GM23338 (cell line): ENCODE measurements at regions not wholly inside any gene's neighbourhood (a gene's known extent, or its start where the extent isn't known, plus 50 kb on each side); places are given as distances from the start of the nearest gene placed in this dataset.

ENCODE experiments used
- ATAC-seq: fragments of 200-7000 bp; cut with Tn5 transposase; 3 replicates; pipeline ENCODE4 v1.9.1; 2020
- DNase-seq: peaks from one replicate; pipeline ENCODE4 v3.0.0-alpha.2; 2015; ENCODE audit warnings: low spot score
- H2AFZ ChIP-seq: fragments of 200-600 bp; sonication (generic); 2 replicates; pipeline ENCODE4 v1.8.0; 2016; ENCODE audit warnings: antibody characterized with exemption, mild to moderate bottlenecking, moderate library complexity
- H3F3A ChIP-seq: fragments of 200-600 bp; sonication (generic); replicated peaks from 2 replicates; pipeline ENCODE4 v1.8.0; 2017; ENCODE audit warnings: antibody characterized with exemption, mixed run types, low read depth
- H3K27ac ChIP-seq: fragments of 200-600 bp; sonication (generic); 2 replicates; pipeline ENCODE4 v1.6.1; 2016; ENCODE audit warnings: low read depth
- H3K27me3 ChIP-seq: fragments of 200-600 bp; sonication (generic); 2 replicates; pipeline ENCODE4 v1.8.0; 2016; ENCODE audit warnings: mild to moderate bottlenecking, mixed run types, moderate library complexity; ENCODE audit not compliant: insufficient read depth
- H3K36me3 ChIP-seq: fragments of 200-600 bp; sonication (generic); 2 replicates; pipeline ENCODE4 v1.8.0; 2016; ENCODE audit warnings: mild to moderate bottlenecking; ENCODE audit not compliant: insufficient read depth
- H3K4me1 ChIP-seq: fragments of 200-600 bp; sonication (generic); 2 replicates; pipeline ENCODE4 v1.8.0; 2016; ENCODE audit warnings: mild to moderate bottlenecking, moderate library complexity; ENCODE audit not compliant: insufficient read depth
- H3K4me2 ChIP-seq: fragments of 200-600 bp; sonication (generic); 2 replicates; pipeline ENCODE4 v1.7.1; 2017; ENCODE audit warnings: mixed run types
- H3K4me3 ChIP-seq: fragments of 200-600 bp; sonication (generic); 2 replicates; pipeline ENCODE4 v1.6.1; 2016; ENCODE audit warnings: mixed run types
- H3K79me2 ChIP-seq: fragments of 200-600 bp; sonication (generic); replicated peaks from 2 replicates; pipeline ENCODE4 v1.8.0; 2017; ENCODE audit warnings: mild to moderate bottlenecking; ENCODE audit not compliant: insufficient read depth
- H3K9me2 ChIP-seq: fragments of 200-600 bp; sonication (generic); 2 replicates; pipeline ENCODE4 v1.8.0; 2017; ENCODE audit not compliant: insufficient read depth
- H4K20me1 ChIP-seq: fragments of 200-600 bp; sonication (generic); replicated peaks from 2 replicates; pipeline ENCODE4 v1.8.0; 2017; ENCODE audit warnings: mild to moderate bottlenecking; ENCODE audit not compliant: insufficient read depth
- H3K27ac Mint-ChIP-seq: 2 replicates; pipeline ENCODE4 v1.8.0; 2020; ENCODE audit warnings: inconsistent platforms, mild to moderate bottlenecking, moderate library complexity, mixed read lengths
- H3K27me3 Mint-ChIP-seq: 3 replicates; pipeline ENCODE4 v1.8.0; 2022; ENCODE audit warnings: low read depth, mild to moderate bottlenecking, moderate library complexity, mixed read lengths, inconsistent platforms; ENCODE audit not compliant: insufficient read depth, poor library complexity
- H3K36me3 Mint-ChIP-seq: 3 replicates; pipeline ENCODE4 v1.8.0; 2021; ENCODE audit warnings: low read depth, mild to moderate bottlenecking, inconsistent platforms, moderate library complexity, mixed read lengths
- H3K4me1 Mint-ChIP-seq: 3 replicates; pipeline ENCODE4 v1.8.0; 2020; ENCODE audit warnings: mild to moderate bottlenecking, inconsistent platforms, mixed read lengths
- H3K4me3 Mint-ChIP-seq: 3 replicates; pipeline ENCODE4 v1.8.0; 2021; ENCODE audit warnings: moderate library complexity, mild to moderate bottlenecking, inconsistent platforms, mixed read lengths
- H3K9me3 Mint-ChIP-seq: 3 replicates; pipeline ENCODE4 v1.8.0; 2020; ENCODE audit warnings: moderate library complexity, mild to moderate bottlenecking, inconsistent platforms, mixed read lengths
- POLR2AphosphoS5 ChIP-seq: IDR thresholded peaks from 2 replicates; pipeline ENCODE4 v1.6.1; 2016; ENCODE audit warnings: antibody characterized with exemption, low read depth
- ZNF114 ChIP-seq: fragments of 250-450 bp; sonication (Bioruptor Pico); IDR thresholded peaks from 2 replicates; pipeline ENCODE4 v1.5.0; 2020; ENCODE audit warnings: mild to moderate bottlenecking, moderate library complexity
- ZNF331 ChIP-seq: fragments of 250-450 bp; sonication (Bioruptor Pico); IDR thresholded peaks from 2 replicates; pipeline ENCODE4 v1.5.0; 2020; ENCODE audit warnings: low read depth, mild to moderate bottlenecking, moderate library complexity
- TF ChIP-seq, protein P1 (sequence below): IDR thresholded peaks from one replicate; pipeline ENCODE4 v1.6.1; 2018; ENCODE audit warnings: antibody characterized with exemption; ENCODE audit not compliant: unreplicated experiment
- TF ChIP-seq, protein P2 (sequence below): fragments of 250-450 bp; sonication (Bioruptor Pico); IDR thresholded peaks from 2 replicates; pipeline ENCODE4 v1.5.0; 2020; ENCODE audit warnings: mild to moderate bottlenecking, moderate library complexity
- TF ChIP-seq, protein P3 (sequence below): IDR thresholded peaks from 2 replicates; pipeline ENCODE4 v1.6.1; 2016; ENCODE audit warnings: antibody characterized with exemption

DNA sequence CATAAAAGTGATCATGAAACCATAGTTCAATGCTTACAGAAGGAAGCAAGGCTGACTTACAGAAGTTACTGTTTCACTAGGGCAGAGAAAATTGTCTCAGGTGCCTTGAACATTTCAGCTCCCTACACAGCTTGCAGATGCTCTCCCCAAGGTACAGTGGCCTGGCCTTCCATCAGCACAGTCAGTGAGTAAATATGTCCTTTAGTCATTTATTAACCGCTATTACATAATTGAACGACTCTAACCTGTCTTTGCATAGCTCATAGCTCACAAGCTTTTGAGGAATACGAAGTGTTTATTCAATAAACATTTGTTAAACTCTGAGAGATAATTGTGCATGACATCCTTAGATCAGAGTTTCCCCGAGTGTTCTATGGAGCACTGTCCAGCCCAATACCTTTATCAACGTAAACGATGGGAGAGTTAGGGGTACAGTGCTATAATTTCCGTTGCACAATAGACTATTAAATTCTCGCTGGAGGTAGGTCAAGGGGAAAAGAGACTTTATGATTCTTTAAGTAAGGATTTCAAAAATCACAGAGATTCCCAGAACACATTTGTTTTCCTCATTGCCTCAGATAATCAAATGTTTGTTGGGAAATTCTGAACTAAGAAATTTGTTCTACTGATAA, 677.8 kb downstream of the TSN start (continued):
- TF ChIP-seq, protein P1, sequence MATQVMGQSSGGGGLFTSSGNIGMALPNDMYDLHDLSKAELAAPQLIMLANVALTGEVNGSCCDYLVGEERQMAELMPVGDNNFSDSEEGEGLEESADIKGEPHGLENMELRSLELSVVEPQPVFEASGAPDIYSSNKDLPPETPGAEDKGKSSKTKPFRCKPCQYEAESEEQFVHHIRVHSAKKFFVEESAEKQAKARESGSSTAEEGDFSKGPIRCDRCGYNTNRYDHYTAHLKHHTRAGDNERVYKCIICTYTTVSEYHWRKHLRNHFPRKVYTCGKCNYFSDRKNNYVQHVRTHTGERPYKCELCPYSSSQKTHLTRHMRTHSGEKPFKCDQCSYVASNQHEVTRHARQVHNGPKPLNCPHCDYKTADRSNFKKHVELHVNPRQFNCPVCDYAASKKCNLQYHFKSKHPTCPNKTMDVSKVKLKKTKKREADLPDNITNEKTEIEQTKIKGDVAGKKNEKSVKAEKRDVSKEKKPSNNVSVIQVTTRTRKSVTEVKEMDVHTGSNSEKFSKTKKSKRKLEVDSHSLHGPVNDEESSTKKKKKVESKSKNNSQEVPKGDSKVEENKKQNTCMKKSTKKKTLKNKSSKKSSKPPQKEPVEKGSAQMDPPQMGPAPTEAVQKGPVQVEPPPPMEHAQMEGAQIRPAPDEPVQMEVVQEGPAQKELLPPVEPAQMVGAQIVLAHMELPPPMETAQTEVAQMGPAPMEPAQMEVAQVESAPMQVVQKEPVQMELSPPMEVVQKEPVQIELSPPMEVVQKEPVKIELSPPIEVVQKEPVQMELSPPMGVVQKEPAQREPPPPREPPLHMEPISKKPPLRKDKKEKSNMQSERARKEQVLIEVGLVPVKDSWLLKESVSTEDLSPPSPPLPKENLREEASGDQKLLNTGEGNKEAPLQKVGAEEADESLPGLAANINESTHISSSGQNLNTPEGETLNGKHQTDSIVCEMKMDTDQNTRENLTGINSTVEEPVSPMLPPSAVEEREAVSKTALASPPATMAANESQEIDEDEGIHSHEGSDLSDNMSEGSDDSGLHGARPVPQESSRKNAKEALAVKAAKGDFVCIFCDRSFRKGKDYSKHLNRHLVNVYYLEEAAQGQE = no peak
- no peak for TF ChIP-seq ZNF114
- TF ChIP-seq, protein P2, sequence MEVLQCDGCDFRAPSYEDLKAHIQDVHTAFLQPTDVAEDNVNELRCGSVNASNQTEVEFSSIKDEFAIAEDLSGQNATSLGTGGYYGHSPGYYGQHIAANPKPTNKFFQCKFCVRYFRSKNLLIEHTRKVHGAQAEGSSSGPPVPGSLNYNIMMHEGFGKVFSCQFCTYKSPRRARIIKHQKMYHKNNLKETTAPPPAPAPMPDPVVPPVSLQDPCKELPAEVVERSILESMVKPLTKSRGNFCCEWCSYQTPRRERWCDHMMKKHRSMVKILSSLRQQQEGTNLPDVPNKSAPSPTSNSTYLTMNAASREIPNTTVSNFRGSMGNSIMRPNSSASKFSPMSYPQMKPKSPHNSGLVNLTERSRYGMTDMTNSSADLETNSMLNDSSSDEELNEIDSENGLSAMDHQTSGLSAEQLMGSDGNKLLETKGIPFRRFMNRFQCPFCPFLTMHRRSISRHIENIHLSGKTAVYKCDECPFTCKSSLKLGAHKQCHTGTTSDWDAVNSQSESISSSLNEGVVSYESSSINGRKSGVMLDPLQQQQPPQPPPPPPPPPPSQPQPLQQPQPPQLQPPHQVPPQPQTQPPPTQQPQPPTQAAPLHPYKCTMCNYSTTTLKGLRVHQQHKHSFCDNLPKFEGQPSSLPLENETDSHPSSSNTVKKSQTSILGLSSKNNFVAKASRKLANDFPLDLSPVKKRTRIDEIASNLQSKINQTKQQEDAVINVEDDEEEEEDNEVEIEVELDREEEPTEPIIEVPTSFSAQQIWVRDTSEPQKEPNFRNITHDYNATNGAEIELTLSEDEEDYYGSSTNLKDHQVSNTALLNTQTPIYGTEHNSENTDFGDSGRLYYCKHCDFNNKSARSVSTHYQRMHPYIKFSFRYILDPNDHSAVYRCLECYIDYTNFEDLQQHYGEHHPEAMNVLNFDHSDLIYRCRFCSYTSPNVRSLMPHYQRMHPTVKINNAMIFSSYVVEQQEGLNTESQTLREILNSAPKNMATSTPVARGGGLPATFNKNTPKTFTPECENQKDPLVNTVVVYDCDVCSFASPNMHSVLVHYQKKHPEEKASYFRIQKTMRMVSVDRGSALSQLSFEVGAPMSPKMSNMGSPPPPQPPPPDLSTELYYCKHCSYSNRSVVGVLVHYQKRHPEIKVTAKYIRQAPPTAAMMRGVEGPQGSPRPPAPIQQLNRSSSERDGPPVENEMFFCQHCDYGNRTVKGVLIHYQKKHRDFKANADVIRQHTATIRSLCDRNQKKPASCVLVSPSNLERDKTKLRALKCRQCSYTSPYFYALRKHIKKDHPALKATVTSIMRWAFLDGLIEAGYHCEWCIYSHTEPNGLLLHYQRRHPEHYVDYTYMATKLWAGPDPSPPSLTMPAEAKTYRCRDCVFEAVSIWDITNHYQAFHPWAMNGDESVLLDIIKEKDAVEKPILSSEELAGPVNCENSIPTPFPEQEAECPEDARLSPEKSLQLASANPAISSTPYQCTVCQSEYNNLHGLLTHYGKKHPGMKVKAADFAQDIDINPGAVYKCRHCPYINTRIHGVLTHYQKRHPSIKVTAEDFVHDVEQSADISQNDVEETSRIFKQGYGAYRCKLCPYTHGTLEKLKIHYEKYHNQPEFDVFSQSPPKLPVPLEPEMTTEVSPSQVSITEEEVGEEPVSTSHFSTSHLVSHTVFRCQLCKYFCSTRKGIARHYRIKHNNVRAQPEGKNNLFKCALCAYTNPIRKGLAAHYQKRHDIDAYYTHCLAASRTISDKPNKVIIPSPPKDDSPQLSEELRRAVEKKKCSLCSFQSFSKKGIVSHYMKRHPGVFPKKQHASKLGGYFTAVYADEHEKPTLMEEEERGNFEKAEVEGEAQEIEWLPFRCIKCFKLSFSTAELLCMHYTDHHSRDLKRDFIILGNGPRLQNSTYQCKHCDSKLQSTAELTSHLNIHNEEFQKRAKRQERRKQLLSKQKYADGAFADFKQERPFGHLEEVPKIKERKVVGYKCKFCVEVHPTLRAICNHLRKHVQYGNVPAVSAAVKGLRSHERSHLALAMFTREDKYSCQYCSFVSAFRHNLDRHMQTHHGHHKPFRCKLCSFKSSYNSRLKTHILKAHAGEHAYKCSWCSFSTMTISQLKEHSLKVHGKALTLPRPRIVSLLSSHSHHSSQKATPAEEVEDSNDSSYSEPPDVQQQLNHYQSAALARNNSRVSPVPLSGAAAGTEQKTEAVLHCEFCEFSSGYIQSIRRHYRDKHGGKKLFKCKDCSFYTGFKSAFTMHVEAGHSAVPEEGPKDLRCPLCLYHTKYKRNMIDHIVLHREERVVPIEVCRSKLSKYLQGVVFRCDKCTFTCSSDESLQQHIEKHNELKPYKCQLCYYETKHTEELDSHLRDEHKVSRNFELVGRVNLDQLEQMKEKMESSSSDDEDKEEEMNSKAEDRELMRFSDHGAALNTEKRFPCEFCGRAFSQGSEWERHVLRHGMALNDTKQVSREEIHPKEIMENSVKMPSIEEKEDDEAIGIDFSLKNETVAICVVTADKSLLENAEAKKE = no peak
- TF ChIP-seq POLR2AphosphoS5 = no peak

DNA sequence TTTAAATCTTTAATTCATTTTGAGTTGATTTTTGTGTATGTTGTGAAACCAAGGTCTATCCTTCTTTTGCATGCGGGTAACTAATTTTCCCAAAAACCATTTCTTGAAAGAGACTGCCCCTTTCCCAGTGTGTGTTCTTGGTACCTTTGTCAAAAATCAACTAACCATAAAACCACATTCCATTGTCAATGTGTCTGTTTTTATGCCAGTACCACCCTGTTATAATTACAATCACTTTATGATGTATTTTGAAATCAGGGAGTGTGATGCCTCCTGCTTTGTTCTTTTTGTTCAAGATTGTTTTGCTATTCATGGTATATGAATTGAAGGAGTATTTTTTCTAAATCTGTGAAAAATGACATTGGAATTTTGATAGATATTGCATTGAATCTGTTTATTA, 689.6 kb downstream of the TSN start:
- Histone ChIP-seq H3K27me3 (no peaks in the 10 kb centered on the region), H3K9me2 (no peaks in the 10 kb centered on the region), H3K4me3 (no peak overlapping the region), H4K20me1 (no peaks in the 10 kb centered on the region), H3K79me2 (no peaks in the 10 kb centered on the region), H3K27ac (no peak overlapping the region), H3K4me2 (no peak overlapping the region), H3F3A (no peaks in the 10 kb centered on the region), H3K4me1 (no peaks in the 10 kb centered on the region), H2AFZ (no peak overlapping the region), H3K36me3 (no peaks in the 10 kb centered on the region)
- DNase-seq (no peak), ATAC-seq (no peak)
- Mint-ChIP-seq H3K4me3 (no peak overlapping the region), H3K4me1 (no peaks in the 10 kb centered on the region), H3K9me3 (no peaks in the 10 kb centered on the region; the same call in 2 of the 3 replicates), H3K36me3 (peaks cover 4% of the 10 kb centered on the region; the same call in 1 of the 3 replicates), H3K27me3 (no peaks in the 10 kb centered on the region), H3K27ac (no peak overlapping the region)
- TF ChIP-seq, protein P3, sequence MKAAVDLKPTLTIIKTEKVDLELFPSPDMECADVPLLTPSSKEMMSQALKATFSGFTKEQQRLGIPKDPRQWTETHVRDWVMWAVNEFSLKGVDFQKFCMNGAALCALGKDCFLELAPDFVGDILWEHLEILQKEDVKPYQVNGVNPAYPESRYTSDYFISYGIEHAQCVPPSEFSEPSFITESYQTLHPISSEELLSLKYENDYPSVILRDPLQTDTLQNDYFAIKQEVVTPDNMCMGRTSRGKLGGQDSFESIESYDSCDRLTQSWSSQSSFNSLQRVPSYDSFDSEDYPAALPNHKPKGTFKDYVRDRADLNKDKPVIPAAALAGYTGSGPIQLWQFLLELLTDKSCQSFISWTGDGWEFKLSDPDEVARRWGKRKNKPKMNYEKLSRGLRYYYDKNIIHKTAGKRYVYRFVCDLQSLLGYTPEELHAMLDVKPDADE = no peak
- TF ChIP-seq ZNF331 (CRISPR knock-in tag) = no peak
- no peak for TF ChIP-seq POLR2AphosphoS5
- TF ChIP-seq, protein P1 = no peak
